ENCODE measurements at regions not wholly inside any gene's neighbourhood (a gene's known extent, or its start where the extent isn't known, plus 50 kb on each side); places are given as distances from the start of the nearest gene placed in this dataset.

- Histone ChIP-seq H3K27ac (no peak overlapping the region), H3K4me1 (no peaks in the 10 kb centered on the region), H3K9me3 (no peaks in the 10 kb centered on the region), H3K27me3 (peaks cover 0 to 48% of the 10 kb centered on the region in 2 donors), H3K4me3 (no peak overlapping the region), H3K36me3 (no peaks in the 10 kb centered on the region)
- no peak for TF ChIP-seq POLR2A (IDR thresholded peaks at IDR 0.05)
- TF ChIP-seq POLR2AphosphoS5 (IDR thresholded peaks at IDR 0.05), result no peak
- no peak for TF ChIP-seq CTCF (IDR thresholded peaks at IDR 0.05)
- no peak for DNase-seq (ENCODE audit: low spot score in 2 of 2)
- intact Hi-C loops (cut with DNase I; ENCODE audit: low total_unique reads), result no loop called here
These were observed 149.6 kb upstream of the TCERG1L start for GRCh38 chr10:131461093-131461492.

GRCh38 chr10:131464789-131465188 lies 153.3 kb upstream of the TCERG1L start:
- DNase-seq (ENCODE audit: low spot score in 2 of 2), result no peak
- no peak for TF ChIP-seq CTCF (IDR thresholded peaks at IDR 0.05)
- no peak for TF ChIP-seq POLR2A (IDR thresholded peaks at IDR 0.05)
- TF ChIP-seq POLR2AphosphoS5 (IDR thresholded peaks at IDR 0.05), result no peak
- H3K4me1 ChIP-seq, result no peaks in the 10 kb centered on the region
- peaks cover 0 to 31% of the 10 kb centered on the region in 2 donors for H3K27me3 ChIP-seq
- H3K27ac ChIP-seq, result no peak overlapping the region
- no peak overlapping the region for H3K4me3 ChIP-seq
- no peaks in the 10 kb centered on the region for H3K36me3 ChIP-seq
- intact Hi-C loops (cut with DNase I; ENCODE audit: low total_unique reads), result no loop called here
- H3K9me3 ChIP-seq, result no peaks in the 10 kb centered on the region

- Histone ChIP-seq H3K27me3 (peaks cover 0 to 15% of the 10 kb centered on the region in 2 donors), H3K4me1 (no peaks in the 10 kb centered on the region), H3K27ac (no peak overlapping the region), H3K36me3 (no peaks in the 10 kb centered on the region), H3K4me3 (no peak overlapping the region), H3K9me3 (no peaks in the 10 kb centered on the region)
- DNase-seq (ENCODE audit: low spot score in 2 of 2), result no peak
- intact Hi-C loops (cut with DNase I; ENCODE audit: low total_unique reads), result no loop called here
- TF ChIP-seq POLR2AphosphoS5 (IDR thresholded peaks at IDR 0.05) (no peak), POLR2A (IDR thresholded peaks at IDR 0.05) (no peak), CTCF (IDR thresholded peaks at IDR 0.05) (no peak)
These were observed 158.0 kb upstream of the TCERG1L start for GRCh38 chr10:131469551-131469950.

- no peak for DNase-seq (ENCODE audit: low spot score in 2 of 2)
- H3K4me1 ChIP-seq, result no peaks in the 10 kb centered on the region
- TF ChIP-seq POLR2AphosphoS5 (IDR thresholded peaks at IDR 0.05) (no peak), CTCF (IDR thresholded peaks at IDR 0.05) (no peak), POLR2A (IDR thresholded peaks at IDR 0.05) (no peak)
- no peaks in the 10 kb centered on the region for H3K36me3 ChIP-seq
- H3K4me3 ChIP-seq, result no peak overlapping the region
- intact Hi-C loops (cut with DNase I; ENCODE audit: low total_unique reads), result no loop called here
- H3K27me3 ChIP-seq, result peaks cover 0 to 29% of the 10 kb centered on the region in 2 donors
- H3K27ac ChIP-seq, result no peak overlapping the region
- no peaks in the 10 kb centered on the region for H3K9me3 ChIP-seq
These were observed 162.1 kb upstream of the TCERG1L start for GRCh38 chr10:131473645-131474044.

- no peak for TF ChIP-seq CTCF (IDR thresholded peaks at IDR 0.05)
- TF ChIP-seq POLR2AphosphoS5 (IDR thresholded peaks at IDR 0.05), result no peak
- no peak for TF ChIP-seq POLR2A (IDR thresholded peaks at IDR 0.05)
- Histone ChIP-seq H3K4me1 (no peaks in the 10 kb centered on the region), H3K27me3 (peaks cover 0 to 32% of the 10 kb centered on the region in 2 donors), H3K4me3 (no peak overlapping the region), H3K9me3 (no peaks in the 10 kb centered on the region), H3K36me3 (no peaks in the 10 kb centered on the region), H3K27ac (no peak overlapping the region)
- intact Hi-C loops (cut with DNase I; ENCODE audit: low total_unique reads), result no loop called here
- DNase-seq (ENCODE audit: low spot score in 2 of 2), result no peak
These were observed 162.9 kb upstream of the TCERG1L start for GRCh38 chr10:131474416-131474815.
